ENCODE measurements at regions not wholly inside any gene's neighbourhood (a gene's known extent, or its start where the extent isn't known, plus 50 kb on each side); places are given as distances from the start of the nearest gene placed in this dataset.

DNA sequence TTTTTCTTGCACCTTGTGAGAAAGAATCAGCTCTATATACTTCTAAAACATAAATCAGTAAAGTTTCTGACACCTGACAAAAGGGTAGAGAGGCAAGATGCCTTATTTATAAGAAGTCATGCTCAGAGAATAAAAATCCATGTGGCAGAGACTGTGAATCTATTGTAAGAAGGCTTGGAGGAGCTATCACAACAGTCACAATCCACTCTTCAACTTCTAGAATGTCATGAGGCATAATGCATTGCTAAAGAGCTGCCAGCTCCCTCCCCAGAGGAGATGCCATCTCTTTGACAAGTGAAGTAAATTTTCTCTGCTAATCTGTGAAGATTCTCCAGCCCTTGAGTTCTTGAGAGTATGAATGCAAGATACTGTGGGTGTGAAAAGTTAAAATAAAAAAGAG lies 971.2 kb upstream of the IGFBP7 start:
- TF ChIP-seq, protein P1, sequence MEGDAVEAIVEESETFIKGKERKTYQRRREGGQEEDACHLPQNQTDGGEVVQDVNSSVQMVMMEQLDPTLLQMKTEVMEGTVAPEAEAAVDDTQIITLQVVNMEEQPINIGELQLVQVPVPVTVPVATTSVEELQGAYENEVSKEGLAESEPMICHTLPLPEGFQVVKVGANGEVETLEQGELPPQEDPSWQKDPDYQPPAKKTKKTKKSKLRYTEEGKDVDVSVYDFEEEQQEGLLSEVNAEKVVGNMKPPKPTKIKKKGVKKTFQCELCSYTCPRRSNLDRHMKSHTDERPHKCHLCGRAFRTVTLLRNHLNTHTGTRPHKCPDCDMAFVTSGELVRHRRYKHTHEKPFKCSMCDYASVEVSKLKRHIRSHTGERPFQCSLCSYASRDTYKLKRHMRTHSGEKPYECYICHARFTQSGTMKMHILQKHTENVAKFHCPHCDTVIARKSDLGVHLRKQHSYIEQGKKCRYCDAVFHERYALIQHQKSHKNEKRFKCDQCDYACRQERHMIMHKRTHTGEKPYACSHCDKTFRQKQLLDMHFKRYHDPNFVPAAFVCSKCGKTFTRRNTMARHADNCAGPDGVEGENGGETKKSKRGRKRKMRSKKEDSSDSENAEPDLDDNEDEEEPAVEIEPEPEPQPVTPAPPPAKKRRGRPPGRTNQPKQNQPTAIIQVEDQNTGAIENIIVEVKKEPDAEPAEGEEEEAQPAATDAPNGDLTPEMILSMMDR (IDR thresholded peaks at IDR 0.05): no peak
- ATAC-seq (ENCODE audit: low FRiP score): no peak
- no peak for DNase-seq (ENCODE audit: low spot score)

DNA sequence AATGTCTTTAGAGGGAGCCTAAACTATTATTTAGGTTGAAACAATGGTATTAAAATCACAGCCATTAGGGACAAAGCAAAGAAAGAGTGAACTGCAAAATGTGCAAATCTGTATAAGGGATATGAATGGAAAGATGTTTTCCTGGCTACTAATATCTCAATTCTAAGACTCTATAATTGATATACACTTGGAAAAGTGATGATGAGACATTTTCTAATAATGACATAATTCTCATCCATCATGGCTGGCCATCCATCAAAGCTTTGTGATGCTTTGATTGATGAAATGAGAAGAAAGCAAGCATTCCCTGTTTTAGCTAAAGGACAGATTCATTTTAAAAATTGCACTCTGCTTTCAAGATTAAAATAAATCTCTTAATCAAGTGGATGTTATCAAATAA lies 965.5 kb upstream of the IGFBP7 start:
- TF ChIP-seq, protein P1 (IDR thresholded peaks at IDR 0.05): no peak
- DNase-seq (ENCODE audit: low spot score) (no peak), ATAC-seq (ENCODE audit: low FRiP score) (no peak)

DNA sequence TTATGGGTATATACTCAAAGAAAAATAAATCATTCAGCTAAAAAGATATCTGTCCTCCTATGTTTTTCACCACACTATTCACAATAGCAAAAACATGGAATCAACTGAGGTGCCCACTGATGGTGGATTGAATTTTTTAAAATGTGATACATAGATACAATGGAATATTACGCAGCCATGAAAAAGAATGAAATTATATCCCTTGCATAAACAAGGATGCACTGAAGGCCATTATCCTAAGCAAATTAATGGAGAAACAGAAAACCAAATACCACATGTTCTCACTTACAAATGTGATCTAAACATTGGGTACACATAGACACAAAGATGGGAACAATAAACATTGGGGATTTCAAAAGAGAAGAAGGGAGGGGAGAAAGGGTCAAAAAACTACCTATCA lies 964.2 kb upstream of the IGFBP7 start:
- TF ChIP-seq, protein P1 (IDR thresholded peaks at IDR 0.05): no peak
- ATAC-seq (ENCODE audit: low FRiP score): no peak
- no peak for DNase-seq (ENCODE audit: low spot score)

DNA sequence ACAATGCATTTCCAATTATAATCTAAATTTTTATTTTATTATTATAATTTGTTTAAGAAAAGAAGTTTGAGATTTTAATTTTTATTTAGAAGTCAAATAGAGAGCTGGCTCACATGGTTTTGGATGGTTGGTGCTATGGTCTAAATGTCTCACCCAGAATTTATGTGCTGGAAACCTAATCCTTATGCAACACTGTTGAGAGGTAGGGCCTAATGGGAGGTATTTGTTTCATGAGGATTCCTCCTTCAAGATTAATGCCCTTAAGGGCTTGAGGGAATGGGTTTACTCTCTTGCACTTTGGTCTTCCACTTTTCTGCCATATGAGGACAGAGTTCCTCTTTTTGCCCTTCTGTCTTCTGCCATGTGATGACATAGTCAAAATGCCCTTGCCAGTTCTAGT lies 960.5 kb upstream of the IGFBP7 start:
- TF ChIP-seq, protein P1 (IDR thresholded peaks at IDR 0.05): no peak
- no peak for DNase-seq (ENCODE audit: low spot score)
- no peak for ATAC-seq (ENCODE audit: low FRiP score)

DNA sequence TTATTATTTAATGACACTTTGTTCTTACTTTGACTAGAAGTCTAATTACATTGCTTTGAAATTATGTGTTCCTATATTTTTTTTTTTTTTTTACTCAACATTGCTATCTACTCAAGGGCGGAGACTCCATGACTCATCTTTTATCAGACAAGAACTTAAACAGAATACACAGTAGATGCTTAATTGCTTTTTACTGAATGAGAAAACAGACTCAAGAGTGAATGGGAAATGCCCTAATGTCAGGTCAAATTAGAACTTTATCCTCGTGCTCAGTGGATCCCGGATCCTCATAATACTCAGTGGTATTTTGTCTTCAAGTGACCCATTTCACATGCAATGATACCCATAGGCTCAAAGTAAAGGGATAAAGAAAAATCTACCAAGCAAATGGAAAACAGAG lies 954.5 kb upstream of the IGFBP7 start:
- DNase-seq (ENCODE audit: low spot score) (no peak), ATAC-seq (ENCODE audit: low FRiP score) (no peak)
- TF ChIP-seq, protein P1 (IDR thresholded peaks at IDR 0.05): no peak

DNA sequence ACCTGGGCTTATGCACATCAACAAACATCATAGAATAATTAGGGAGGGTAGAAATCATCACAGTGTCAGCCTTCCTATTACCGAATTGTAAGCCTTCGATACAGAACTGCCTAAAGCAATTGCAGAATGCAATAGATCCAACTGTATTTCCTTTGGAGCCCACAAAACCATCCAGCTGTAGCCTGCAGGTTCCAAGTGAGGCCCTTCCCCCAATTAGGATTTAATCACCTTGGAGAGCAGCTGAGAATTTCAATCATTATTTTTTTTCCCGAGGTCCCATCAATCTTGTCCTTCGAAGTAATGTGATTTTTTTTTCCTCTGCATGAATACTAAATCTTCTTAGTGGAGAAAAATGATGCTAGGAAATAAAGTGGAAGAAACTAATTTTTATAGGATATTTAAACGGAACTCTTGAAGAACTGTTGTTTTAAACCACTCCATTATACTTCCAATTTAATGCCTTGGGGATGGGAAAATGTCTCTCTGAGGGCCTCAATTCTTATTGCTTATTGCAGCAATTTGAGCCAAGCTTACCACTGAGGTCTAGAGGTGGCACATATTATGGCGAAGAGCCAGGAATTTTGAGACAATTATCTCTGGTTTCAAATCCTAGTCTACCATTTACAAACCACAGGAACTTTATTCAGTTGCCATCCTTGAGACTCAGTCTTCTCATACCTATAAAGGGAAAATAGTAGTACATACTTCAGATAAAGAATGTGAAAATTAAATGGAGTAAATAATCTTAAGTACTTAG lies 953.4 kb upstream of the IGFBP7 start:
- TF ChIP-seq, protein P1 (IDR thresholded peaks at IDR 0.05): no peak
- no peak for ATAC-seq (ENCODE audit: low FRiP score)
- no peak for DNase-seq (ENCODE audit: low spot score)

DNA sequence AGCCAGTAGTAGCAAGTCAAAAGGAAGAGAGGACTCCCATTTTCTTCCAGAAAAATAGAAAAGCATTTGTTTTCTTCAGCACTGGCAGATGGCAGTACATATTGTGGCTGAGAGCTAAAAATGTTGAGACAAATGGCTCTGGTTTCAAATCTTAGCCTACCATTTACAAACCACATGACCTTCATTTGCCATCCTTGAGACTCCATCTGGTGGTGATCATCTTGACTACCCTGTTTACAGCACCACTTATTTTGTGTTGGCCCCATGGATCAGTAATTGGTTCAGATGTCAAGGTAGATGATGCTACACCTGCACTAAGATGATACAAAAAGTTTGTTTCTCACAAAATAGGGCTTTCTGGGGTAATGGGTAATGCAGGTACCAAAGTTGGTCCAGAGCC lies 951.8 kb upstream of the IGFBP7 start:
- no peak for ATAC-seq (ENCODE audit: low FRiP score)
- DNase-seq (ENCODE audit: low spot score): no peak
- TF ChIP-seq, protein P1 (IDR thresholded peaks at IDR 0.05): no peak

Measured in omental fat pad (tissue), 3 donors.